GM12864 (cell line): ENCODE measurements at regions not wholly inside any gene's neighbourhood (a gene's known extent, or its start where the extent isn't known, plus 50 kb on each side); places are given as distances from the start of the nearest gene placed in this dataset.

Experiments
- DNase-seq: peaks from one replicate; pipeline ENCODE4 v3.0.0-alpha.2; 2011; ENCODE audit warnings: low read depth
- H3K4me3 ChIP-seq: 2 replicates; pipeline ENCODE4 v1.5.1; 2011; ENCODE audit warnings: mild to moderate bottlenecking, low read depth, low read length, control low read depth
- CTCF ChIP-seq: IDR thresholded peaks from 2 replicates; pipeline ENCODE4 v1.5.1; 2011; ENCODE audit warnings: low read depth, mild to moderate bottlenecking, moderate library complexity, low read length, control low read depth, inconsistent platforms; ENCODE audit errors: missing control alignments

GRCh38 chr16:5858180-5858579 is 760.6 kb upstream of the EEF2KMT start:
- DNase-seq, result no peak
- no peak overlapping the region for H3K4me3 ChIP-seq
- TF ChIP-seq CTCF, result no peak

GRCh38 chr16:5854027-5854426 is 756.4 kb upstream of the EEF2KMT start:
- no peak overlapping the region for H3K4me3 ChIP-seq
- no peak for DNase-seq
- TF ChIP-seq CTCF, result no peak

GRCh38 chr16:5852151-5852550 is 754.6 kb upstream of the EEF2KMT start:
- no peak for TF ChIP-seq CTCF
- H3K4me3 ChIP-seq, result no peak overlapping the region
- DNase-seq, result no peak

- H3K4me3 ChIP-seq, result no peak overlapping the region
- no peak for TF ChIP-seq CTCF
These were observed 753.9 kb upstream of the EEF2KMT start for GRCh38 chr16:5851393-5851982.

GRCh38 chr16:5850632-5851392 is 753.2 kb upstream of the EEF2KMT start:
- H3K4me3 ChIP-seq, result no peak overlapping the region
- TF ChIP-seq CTCF, result no peak
- DNase-seq, result no peak

More at GRCh38 chr16:5851393-5851982, 753.9 kb upstream of the EEF2KMT start:
- DNase-seq, result no peak

GRCh38 chr16:5845046-5845445 is 747.5 kb upstream of the EEF2KMT start:
- H3K4me3 ChIP-seq, result no peak overlapping the region
- no peak for DNase-seq
- TF ChIP-seq CTCF, result no peak

- TF ChIP-seq CTCF, result no peak
- no peak overlapping the region for H3K4me3 ChIP-seq
- no peak for DNase-seq
These were observed 744.4 kb upstream of the EEF2KMT start for GRCh38 chr16:5841974-5842373.
